ENCODE measurements at regions not wholly inside any gene's neighbourhood (a gene's known extent, or its start where the extent isn't known, plus 50 kb on each side); places are given as distances from the start of the nearest gene placed in this dataset.

DNA sequence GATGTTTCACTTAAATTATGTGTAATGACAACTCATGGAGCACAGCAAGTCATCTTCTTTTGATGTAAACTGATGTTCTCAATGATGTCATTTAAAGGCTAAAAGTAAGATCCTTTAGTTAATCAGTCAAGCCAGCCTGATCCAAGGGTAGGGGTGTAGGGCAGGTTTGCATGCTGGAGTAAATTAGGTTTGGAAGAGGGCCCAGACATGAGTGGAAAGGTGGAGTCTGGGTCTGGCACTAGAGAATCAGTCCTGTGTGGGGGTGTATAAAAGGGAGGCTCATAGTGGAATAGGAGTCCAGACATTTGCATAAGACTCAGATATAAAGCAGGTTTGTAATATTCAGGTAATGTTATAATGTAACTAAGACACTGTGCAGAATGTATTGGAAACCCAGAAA is 88.8 kb upstream of the NYAP2 start:
- TF ChIP-seq, protein P1, sequence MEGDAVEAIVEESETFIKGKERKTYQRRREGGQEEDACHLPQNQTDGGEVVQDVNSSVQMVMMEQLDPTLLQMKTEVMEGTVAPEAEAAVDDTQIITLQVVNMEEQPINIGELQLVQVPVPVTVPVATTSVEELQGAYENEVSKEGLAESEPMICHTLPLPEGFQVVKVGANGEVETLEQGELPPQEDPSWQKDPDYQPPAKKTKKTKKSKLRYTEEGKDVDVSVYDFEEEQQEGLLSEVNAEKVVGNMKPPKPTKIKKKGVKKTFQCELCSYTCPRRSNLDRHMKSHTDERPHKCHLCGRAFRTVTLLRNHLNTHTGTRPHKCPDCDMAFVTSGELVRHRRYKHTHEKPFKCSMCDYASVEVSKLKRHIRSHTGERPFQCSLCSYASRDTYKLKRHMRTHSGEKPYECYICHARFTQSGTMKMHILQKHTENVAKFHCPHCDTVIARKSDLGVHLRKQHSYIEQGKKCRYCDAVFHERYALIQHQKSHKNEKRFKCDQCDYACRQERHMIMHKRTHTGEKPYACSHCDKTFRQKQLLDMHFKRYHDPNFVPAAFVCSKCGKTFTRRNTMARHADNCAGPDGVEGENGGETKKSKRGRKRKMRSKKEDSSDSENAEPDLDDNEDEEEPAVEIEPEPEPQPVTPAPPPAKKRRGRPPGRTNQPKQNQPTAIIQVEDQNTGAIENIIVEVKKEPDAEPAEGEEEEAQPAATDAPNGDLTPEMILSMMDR (conservative IDR thresholded peaks at IDR 0.05), result no peak
- TF ChIP-seq EZH2 (IDR thresholded peaks at IDR 0.05; ENCODE audit: low read depth), result no peak
